CD4-positive, CD25-positive, alpha-beta regulatory T cell (primary cell): ENCODE measurements at regions not wholly inside any gene's neighbourhood (a gene's known extent, or its start where the extent isn't known, plus 50 kb on each side); places are given as distances from the start of the nearest gene placed in this dataset.

Experiments
- ATAC-seq, 2 donors: fragments of 150-1000 bp; cut with Tn5 transposase; one replicate each; pipeline ENCODE4 v1.10.0; 2021; ENCODE audit warnings: low read depth in 2 of 2, moderate number of reproducible peaks in 2 of 2, moderate library complexity in 1 of 2
- DNase-seq, 3 donors: peaks; one replicate each; pipeline versions ENCODE4 v3.0.0 to v3.0.0-alpha.2; 2012 to 2022; ENCODE audit warnings: mixed read lengths in 1 of 3
- H3K27ac ChIP-seq: one replicate; pipeline ENCODE4 v1.7.0; 2013; ENCODE audit warnings: mild to moderate bottlenecking, low read length; ENCODE audit not compliant: insufficient read depth, poor library complexity, severe bottlenecking
- H3K27me3 ChIP-seq: one replicate; pipeline ENCODE4 v1.7.0; 2013; ENCODE audit warnings: low read length; ENCODE audit not compliant: control insufficient read depth, insufficient read depth
- H3K36me3 ChIP-seq: one replicate; pipeline ENCODE4 v1.7.0; 2013; ENCODE audit warnings: mild to moderate bottlenecking, low read length, moderate library complexity; ENCODE audit not compliant: control insufficient read depth, insufficient read depth
- H3K4me1 ChIP-seq: 2 replicates; pipeline ENCODE4 v1.7.0; 2013; ENCODE audit warnings: mild to moderate bottlenecking, low read length; ENCODE audit not compliant: insufficient read depth, control insufficient read depth, poor library complexity, severe bottlenecking
- H3K4me3 ChIP-seq: one replicate; pipeline ENCODE4 v1.7.0; 2013; ENCODE audit warnings: low read depth, mild to moderate bottlenecking, low read length, moderate library complexity
- H3K9me3 ChIP-seq, 2 experiments: 1 replicate in 1 of 2; 2 replicates in 1 of 2; pipeline ENCODE4 v1.7.0; 2013; ENCODE audit warnings: low read length in 2 of 2, mild to moderate bottlenecking in 1 of 2, moderate library complexity in 1 of 2; ENCODE audit not compliant: control insufficient read depth in 2 of 2
- H3K27ac Mint-ChIP-seq, 3 donors: one replicate each; pipeline ENCODE4 v1.8.0; 2020 to 2022; ENCODE audit warnings: mild to moderate bottlenecking in 3 of 3, mixed read lengths in 3 of 3, moderate library complexity in 2 of 3
- H3K27me3 Mint-ChIP-seq: one replicate; pipeline ENCODE4 v1.8.0; 2022; ENCODE audit warnings: mild to moderate bottlenecking, mixed read lengths
- H3K36me3 Mint-ChIP-seq: one replicate; pipeline ENCODE4 v1.8.0; 2020; ENCODE audit warnings: mixed read lengths
- H3K4me1 Mint-ChIP-seq, 4 donors: one replicate each; pipeline ENCODE4 v1.8.0; 2020 to 2022; ENCODE audit warnings: mixed read lengths in 4 of 4, mild to moderate bottlenecking in 1 of 4
- H3K4me3 Mint-ChIP-seq, 4 donors: one replicate each; pipeline ENCODE4 v1.8.0; 2020 to 2022; ENCODE audit warnings: mild to moderate bottlenecking in 4 of 4, mixed read lengths in 4 of 4, moderate library complexity in 3 of 4
- H3K9me3 Mint-ChIP-seq, 7 donors: one replicate each; pipeline ENCODE4 v1.8.0; 2020 to 2022; ENCODE audit warnings: mixed read lengths in 7 of 7, mild to moderate bottlenecking in 3 of 7, moderate library complexity in 2 of 7

GRCh38 chr13:31853643-31854326 lies 114.5 kb downstream of the RXFP2 start:
- Mint-ChIP-seq H3K4me3 (no peak overlapping the region), H3K27me3 (peaks cover 1% of the 10 kb centered on the region), H3K27ac (no peak overlapping the region), H3K36me3 (no peaks in the 10 kb centered on the region), H3K4me1 (no peaks in the 10 kb centered on the region), H3K9me3 (peaks cover 0 to 3% (median 0%) of the 10 kb centered on the region in 7 donors)
- Histone ChIP-seq H3K9me3 (no peaks in the 10 kb centered on the region), H3K27me3 (no peaks in the 10 kb centered on the region), H3K4me1 (no peaks in the 10 kb centered on the region), H3K36me3 (no peaks in the 10 kb centered on the region), H3K27ac (no peak overlapping the region), H3K4me3 (no peak overlapping the region)
- no peak for DNase-seq
- no peak for ATAC-seq

GRCh38 chr13:31859571-31859970 lies 120.2 kb downstream of the RXFP2 start:
- no peak for DNase-seq
- no peak overlapping the region for H3K4me3 Mint-ChIP-seq
- no peaks in the 10 kb centered on the region for H3K27me3 ChIP-seq
- no peaks in the 10 kb centered on the region for H3K4me1 ChIP-seq
- no peak overlapping the region for H3K27ac ChIP-seq
- no peak overlapping the region for H3K27ac Mint-ChIP-seq
- H3K36me3 ChIP-seq, result no peaks in the 10 kb centered on the region
- no peaks in the 10 kb centered on the region for H3K27me3 Mint-ChIP-seq
- H3K4me3 ChIP-seq, result no peak overlapping the region
- H3K4me1 Mint-ChIP-seq, result no peaks in the 10 kb centered on the region
- H3K36me3 Mint-ChIP-seq, result no peaks in the 10 kb centered on the region
- ATAC-seq, result no peak
- H3K9me3 ChIP-seq, result no peaks in the 10 kb centered on the region
- no peaks in the 10 kb centered on the region for H3K9me3 Mint-ChIP-seq

GRCh38 chr13:31860002-31860401 lies 120.7 kb downstream of the RXFP2 start:
- ATAC-seq (no peak), DNase-seq (no peak)
- no peak overlapping the region for H3K4me3 Mint-ChIP-seq
- no peaks in the 10 kb centered on the region for H3K4me1 Mint-ChIP-seq
- H3K9me3 Mint-ChIP-seq, result no peaks in the 10 kb centered on the region
- no peak overlapping the region for H3K27ac Mint-ChIP-seq
- Histone ChIP-seq H3K36me3 (no peaks in the 10 kb centered on the region), H3K27ac (no peak overlapping the region), H3K9me3 (no peaks in the 10 kb centered on the region), H3K4me1 (no peaks in the 10 kb centered on the region), H3K27me3 (no peaks in the 10 kb centered on the region), H3K4me3 (no peak overlapping the region)
- H3K36me3 Mint-ChIP-seq, result no peaks in the 10 kb centered on the region
- no peaks in the 10 kb centered on the region for H3K27me3 Mint-ChIP-seq

- H3K4me3 Mint-ChIP-seq, result no peak overlapping the region
- DNase-seq, result no peak
- no peaks in the 10 kb centered on the region for H3K4me1 Mint-ChIP-seq
- H3K27me3 Mint-ChIP-seq, result no peaks in the 10 kb centered on the region
- no peaks in the 10 kb centered on the region for H3K36me3 ChIP-seq
- H3K27ac ChIP-seq, result no peak overlapping the region
- H3K9me3 Mint-ChIP-seq, result no peaks in the 10 kb centered on the region
- H3K4me3 ChIP-seq, result no peak overlapping the region
- no peaks in the 10 kb centered on the region for H3K9me3 ChIP-seq
- H3K27ac Mint-ChIP-seq, result no peak overlapping the region
- no peaks in the 10 kb centered on the region for H3K27me3 ChIP-seq
- H3K4me1 ChIP-seq, result no peaks in the 10 kb centered on the region
- no peaks in the 10 kb centered on the region for H3K36me3 Mint-ChIP-seq
- no peak for ATAC-seq
Observed at GRCh38 chr13:31862828-31863227, 123.5 kb downstream of the RXFP2 start.

DNA sequence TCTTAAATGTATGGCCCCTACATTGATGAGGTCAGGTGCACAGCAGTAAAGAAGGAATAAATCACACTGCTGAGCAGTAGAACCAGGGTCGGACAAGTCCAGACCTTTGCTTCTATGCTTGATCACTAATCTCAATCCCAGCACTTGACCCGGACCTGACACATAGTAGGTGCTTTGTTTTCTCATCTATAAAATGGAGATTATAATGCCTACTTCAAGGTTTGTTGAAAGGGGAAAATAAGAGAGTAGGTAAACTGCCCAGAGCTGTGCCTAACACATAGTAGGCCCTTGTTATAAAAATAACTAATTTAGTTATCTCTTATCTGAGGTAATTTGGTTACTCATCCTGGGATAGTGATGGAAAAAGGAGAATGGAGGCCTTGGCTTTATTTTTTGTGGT lies 125.0 kb downstream of the RXFP2 start:
- ATAC-seq, result no peak
- Mint-ChIP-seq H3K27ac (no peak overlapping the region), H3K4me1 (no peaks in the 10 kb centered on the region), H3K4me3 (no peak overlapping the region), H3K27me3 (no peaks in the 10 kb centered on the region), H3K9me3 (no peaks in the 10 kb centered on the region), H3K36me3 (no peaks in the 10 kb centered on the region)
- no peak overlapping the region for H3K27ac ChIP-seq
- no peaks in the 10 kb centered on the region for H3K4me1 ChIP-seq
- no peaks in the 10 kb centered on the region for H3K27me3 ChIP-seq
- no peak for DNase-seq
- H3K9me3 ChIP-seq, result no peaks in the 10 kb centered on the region
- H3K4me3 ChIP-seq, result no peak overlapping the region
- no peaks in the 10 kb centered on the region for H3K36me3 ChIP-seq

- H3K27ac ChIP-seq, result no peak overlapping the region
- H3K9me3 ChIP-seq, result no peaks in the 10 kb centered on the region
- no peaks in the 10 kb centered on the region for H3K27me3 ChIP-seq
- DNase-seq, result no peak
- no peak overlapping the region for H3K4me3 Mint-ChIP-seq
- H3K4me1 Mint-ChIP-seq, result no peaks in the 10 kb centered on the region
- H3K9me3 Mint-ChIP-seq, result peaks cover 0 to 1% (median 0%) of the 10 kb centered on the region in 7 donors
- H3K27ac Mint-ChIP-seq, result no peak overlapping the region
- no peaks in the 10 kb centered on the region for H3K36me3 ChIP-seq
- no peak overlapping the region for H3K4me3 ChIP-seq
- H3K36me3 Mint-ChIP-seq, result no peaks in the 10 kb centered on the region
- H3K27me3 Mint-ChIP-seq, result peaks cover 6% of the 10 kb centered on the region
- ATAC-seq, result no peak
- H3K4me1 ChIP-seq, result no peaks in the 10 kb centered on the region
Observed at GRCh38 chr13:31866099-31866498, 126.8 kb downstream of the RXFP2 start.

GRCh38 chr13:31867709-31868108 lies 128.4 kb downstream of the RXFP2 start:
- Mint-ChIP-seq H3K27ac (no peak overlapping the region), H3K4me1 (no peaks in the 10 kb centered on the region)

DNA sequence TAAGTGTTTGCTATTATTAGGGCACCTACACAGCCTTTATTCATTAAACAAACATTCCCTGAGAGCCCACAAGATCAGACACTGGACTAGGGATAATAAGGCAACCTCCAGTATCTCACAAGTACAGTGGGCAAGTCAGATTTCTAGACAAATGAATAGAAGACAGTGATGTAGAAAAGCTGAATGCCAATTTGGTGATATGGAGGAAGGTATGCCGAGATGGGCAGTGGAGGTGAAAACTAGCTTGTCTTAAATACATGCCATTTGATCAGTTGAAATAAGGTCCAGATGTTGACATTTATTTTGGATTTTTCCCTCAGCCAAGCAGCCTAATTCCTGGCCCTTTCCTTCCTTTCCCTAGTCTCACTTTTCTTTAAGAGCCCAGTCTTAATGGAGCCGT lies 130.3 kb downstream of the RXFP2 start:
- H3K4me1 ChIP-seq, result no peaks in the 10 kb centered on the region
- H3K36me3 ChIP-seq, result no peaks in the 10 kb centered on the region
- H3K4me3 ChIP-seq, result no peak overlapping the region
- Mint-ChIP-seq H3K36me3 (no peaks in the 10 kb centered on the region), H3K9me3 (peaks cover 0 to 4% (median 0%) of the 10 kb centered on the region in 7 donors), H3K27me3 (peaks cover 6% of the 10 kb centered on the region), H3K4me3 (no peak overlapping the region), H3K4me1 (no peaks in the 10 kb centered on the region), H3K27ac (no peak overlapping the region)
- no peak overlapping the region for H3K27ac ChIP-seq
- no peaks in the 10 kb centered on the region for H3K27me3 ChIP-seq
- no peak for ATAC-seq
- no peak for DNase-seq
- no peaks in the 10 kb centered on the region for H3K9me3 ChIP-seq

More at GRCh38 chr13:31867709-31868108, 128.4 kb downstream of the RXFP2 start:
- no peak for ATAC-seq
- H3K36me3 Mint-ChIP-seq, result no peaks in the 10 kb centered on the region
- no peaks in the 10 kb centered on the region for H3K4me1 ChIP-seq
- no peak overlapping the region for H3K4me3 ChIP-seq
- H3K27me3 ChIP-seq, result no peaks in the 10 kb centered on the region
- H3K27me3 Mint-ChIP-seq, result peaks cover 6% of the 10 kb centered on the region
- H3K27ac ChIP-seq, result no peak overlapping the region
- no peaks in the 10 kb centered on the region for H3K9me3 ChIP-seq
- no peak for DNase-seq
- H3K9me3 Mint-ChIP-seq, result peaks cover 0 to 1% (median 0%) of the 10 kb centered on the region in 7 donors
- H3K36me3 ChIP-seq, result no peaks in the 10 kb centered on the region
- H3K4me3 Mint-ChIP-seq, result no peak overlapping the region
